ENCODE measurements at regions not wholly inside any gene's neighbourhood (a gene's known extent, or its start where the extent isn't known, plus 50 kb on each side); places are given as distances from the start of the nearest gene placed in this dataset.

DNA sequence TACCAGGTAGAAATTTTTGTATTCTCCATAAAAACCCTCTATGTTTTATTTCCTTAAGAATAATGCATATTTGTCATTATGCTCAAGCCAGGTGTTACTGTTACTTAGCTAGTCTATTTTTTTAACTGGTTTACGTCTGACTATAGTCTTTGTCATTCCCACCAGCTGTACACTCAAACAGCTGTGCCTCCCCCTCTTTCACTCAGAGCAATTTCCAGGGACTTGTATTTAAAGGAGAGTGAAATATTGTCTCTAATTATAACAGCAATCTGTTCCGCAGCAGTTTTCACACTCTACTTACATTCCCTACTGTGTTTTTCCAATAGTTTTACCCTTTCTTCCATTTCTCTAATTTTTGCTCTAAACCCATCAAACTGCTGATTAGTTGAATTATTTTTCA, 813.6 kb upstream of the MIR17HG start:
- TF ChIP-seq, protein P1, sequence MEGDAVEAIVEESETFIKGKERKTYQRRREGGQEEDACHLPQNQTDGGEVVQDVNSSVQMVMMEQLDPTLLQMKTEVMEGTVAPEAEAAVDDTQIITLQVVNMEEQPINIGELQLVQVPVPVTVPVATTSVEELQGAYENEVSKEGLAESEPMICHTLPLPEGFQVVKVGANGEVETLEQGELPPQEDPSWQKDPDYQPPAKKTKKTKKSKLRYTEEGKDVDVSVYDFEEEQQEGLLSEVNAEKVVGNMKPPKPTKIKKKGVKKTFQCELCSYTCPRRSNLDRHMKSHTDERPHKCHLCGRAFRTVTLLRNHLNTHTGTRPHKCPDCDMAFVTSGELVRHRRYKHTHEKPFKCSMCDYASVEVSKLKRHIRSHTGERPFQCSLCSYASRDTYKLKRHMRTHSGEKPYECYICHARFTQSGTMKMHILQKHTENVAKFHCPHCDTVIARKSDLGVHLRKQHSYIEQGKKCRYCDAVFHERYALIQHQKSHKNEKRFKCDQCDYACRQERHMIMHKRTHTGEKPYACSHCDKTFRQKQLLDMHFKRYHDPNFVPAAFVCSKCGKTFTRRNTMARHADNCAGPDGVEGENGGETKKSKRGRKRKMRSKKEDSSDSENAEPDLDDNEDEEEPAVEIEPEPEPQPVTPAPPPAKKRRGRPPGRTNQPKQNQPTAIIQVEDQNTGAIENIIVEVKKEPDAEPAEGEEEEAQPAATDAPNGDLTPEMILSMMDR (IDR thresholded peaks at IDR 0.05) = no peak
- no peak for TF ChIP-seq POLR2AphosphoS5 (IDR thresholded peaks at IDR 0.05)
- no peak for TF ChIP-seq POLR2A (IDR thresholded peaks at IDR 0.05)

Measured in prostate gland (tissue), 2 donors.